Loucy (cell line): ENCODE measurements at regions not wholly inside any gene's neighbourhood (a gene's known extent, or its start where the extent isn't known, plus 50 kb on each side); places are given as distances from the start of the nearest gene placed in this dataset.

ENCODE experiments used
- H2AFZ ChIP-seq: fragments of 200-600 bp; sonication (generic); 2 replicates; pipeline ENCODE4 v1.6.0; 2016; ENCODE audit warnings: antibody characterized with exemption, mild to moderate bottlenecking, low read length, moderate library complexity
- H3F3A ChIP-seq: fragments of 200-600 bp; 2 replicates; pipeline ENCODE4 v1.6.0; 2016; ENCODE audit warnings: antibody characterized with exemption, low read depth, mild to moderate bottlenecking
- H3K27me3 ChIP-seq: fragments of 200-600 bp; sonication (generic); 2 replicates; pipeline ENCODE4 v1.6.1; 2014; ENCODE audit warnings: low read length, mild to moderate bottlenecking; ENCODE audit not compliant: insufficient read depth, poor library complexity, severe bottlenecking
- H3K36me3 ChIP-seq: fragments of 200-600 bp; sonication (generic); 2 replicates; pipeline ENCODE4 v1.6.1; 2016; ENCODE audit warnings: low read length; ENCODE audit not compliant: insufficient read depth
- H3K4me1 ChIP-seq: fragments of 200-600 bp; sonication (generic); 2 replicates; pipeline ENCODE4 v1.5.1; 2014; ENCODE audit warnings: low read length, mild to moderate bottlenecking; ENCODE audit not compliant: insufficient read depth, poor library complexity, severe bottlenecking
- H3K4me2 ChIP-seq: fragments of 200-600 bp; sonication (generic); 2 replicates; pipeline ENCODE4 v1.6.0; 2014; ENCODE audit warnings: antibody characterized with exemption, low read length, low read depth, mild to moderate bottlenecking; ENCODE audit not compliant: poor library complexity, severe bottlenecking
- H3K4me3 ChIP-seq: fragments of 200-600 bp; sonication (generic); 2 replicates; pipeline ENCODE4 v1.5.1; 2014; ENCODE audit warnings: low read length, mild to moderate bottlenecking, mixed read lengths; ENCODE audit not compliant: poor library complexity, severe bottlenecking
- H3K79me2 ChIP-seq: fragments of 200-600 bp; sonication (generic); 2 replicates; pipeline ENCODE4 v1.6.1; 2014; ENCODE audit warnings: low read length; ENCODE audit not compliant: insufficient read depth
- H3K9ac ChIP-seq: fragments of 200-600 bp; sonication (generic); 2 replicates; pipeline ENCODE4 v1.6.0; 2014; ENCODE audit warnings: mild to moderate bottlenecking, low read depth, low read length, moderate library complexity; ENCODE audit not compliant: poor library complexity, severe bottlenecking
- H3K9me2 ChIP-seq: fragments of 200-600 bp; sonication (generic); replicated peaks from 2 replicates; pipeline ENCODE4 v1.6.1; 2016; ENCODE audit warnings: low read depth, low read length, mixed read lengths
- H3K9me3 ChIP-seq: fragments of 200-600 bp; sonication (generic); 2 replicates; pipeline ENCODE4 v1.6.1; 2014; ENCODE audit warnings: mild to moderate bottlenecking, antibody characterized with exemption, low read length, low read depth; ENCODE audit not compliant: insufficient read depth
- H4K20me1 ChIP-seq: fragments of 200-600 bp; sonication (generic); 2 replicates; pipeline ENCODE4 v1.6.0; 2014; ENCODE audit warnings: antibody characterized with exemption, low read length, mild to moderate bottlenecking; ENCODE audit not compliant: insufficient read depth, poor library complexity, severe bottlenecking
- EZH2phosphoT487 ChIP-seq: fragments of 200-600 bp; IDR thresholded peaks from 2 replicates; pipeline ENCODE4 v1.6.1; 2018; ENCODE audit warnings: antibody characterized with exemption, mild to moderate bottlenecking, moderate library complexity, borderline replicate concordance
- TF ChIP-seq, protein P1 (sequence below): fragments of 200-600 bp; sonication (generic); conservative IDR thresholded peaks from 2 replicates; pipeline ENCODE4 v1.5.1; 2014; ENCODE audit warnings: mild to moderate bottlenecking, antibody characterized with exemption, low read length

DNA sequence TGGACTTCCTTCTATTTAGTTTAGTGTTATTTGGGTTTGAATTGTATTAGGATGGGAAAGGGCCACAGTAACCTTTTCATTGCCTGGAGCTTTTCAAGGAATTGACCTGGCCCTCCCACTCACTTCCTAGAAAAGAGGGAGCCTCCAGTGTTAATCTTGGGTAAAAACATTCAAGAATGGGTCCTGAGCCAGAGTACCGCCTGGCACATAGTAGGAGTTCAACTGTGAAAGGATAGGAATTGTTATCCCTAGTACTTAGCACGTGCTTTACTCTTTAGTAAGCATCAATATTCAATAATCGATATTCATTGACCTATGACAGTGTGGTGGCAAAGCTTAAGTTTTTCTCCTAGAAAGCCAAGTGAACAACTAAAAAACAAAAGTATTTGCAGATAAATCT, 179.9 kb downstream of the IRS1 start:
- Histone ChIP-seq H3K9ac (no peak overlapping the region), H3K4me3 (no peak overlapping the region), H2AFZ (no peak overlapping the region), H3K79me2 (no peaks in the 10 kb centered on the region), H3K4me2 (no peak overlapping the region), H3F3A (no peaks in the 10 kb centered on the region), H3K4me1 (no peaks in the 10 kb centered on the region), H3K36me3 (no peaks in the 10 kb centered on the region), H3K27me3 (no peaks in the 10 kb centered on the region), H3K9me3 (no peaks in the 10 kb centered on the region), H3K9me2 (no peaks in the 10 kb centered on the region), H4K20me1 (no peaks in the 10 kb centered on the region)
- TF ChIP-seq, protein P1, sequence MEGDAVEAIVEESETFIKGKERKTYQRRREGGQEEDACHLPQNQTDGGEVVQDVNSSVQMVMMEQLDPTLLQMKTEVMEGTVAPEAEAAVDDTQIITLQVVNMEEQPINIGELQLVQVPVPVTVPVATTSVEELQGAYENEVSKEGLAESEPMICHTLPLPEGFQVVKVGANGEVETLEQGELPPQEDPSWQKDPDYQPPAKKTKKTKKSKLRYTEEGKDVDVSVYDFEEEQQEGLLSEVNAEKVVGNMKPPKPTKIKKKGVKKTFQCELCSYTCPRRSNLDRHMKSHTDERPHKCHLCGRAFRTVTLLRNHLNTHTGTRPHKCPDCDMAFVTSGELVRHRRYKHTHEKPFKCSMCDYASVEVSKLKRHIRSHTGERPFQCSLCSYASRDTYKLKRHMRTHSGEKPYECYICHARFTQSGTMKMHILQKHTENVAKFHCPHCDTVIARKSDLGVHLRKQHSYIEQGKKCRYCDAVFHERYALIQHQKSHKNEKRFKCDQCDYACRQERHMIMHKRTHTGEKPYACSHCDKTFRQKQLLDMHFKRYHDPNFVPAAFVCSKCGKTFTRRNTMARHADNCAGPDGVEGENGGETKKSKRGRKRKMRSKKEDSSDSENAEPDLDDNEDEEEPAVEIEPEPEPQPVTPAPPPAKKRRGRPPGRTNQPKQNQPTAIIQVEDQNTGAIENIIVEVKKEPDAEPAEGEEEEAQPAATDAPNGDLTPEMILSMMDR, result no peak
- no peak for TF ChIP-seq EZH2phosphoT487

DNA sequence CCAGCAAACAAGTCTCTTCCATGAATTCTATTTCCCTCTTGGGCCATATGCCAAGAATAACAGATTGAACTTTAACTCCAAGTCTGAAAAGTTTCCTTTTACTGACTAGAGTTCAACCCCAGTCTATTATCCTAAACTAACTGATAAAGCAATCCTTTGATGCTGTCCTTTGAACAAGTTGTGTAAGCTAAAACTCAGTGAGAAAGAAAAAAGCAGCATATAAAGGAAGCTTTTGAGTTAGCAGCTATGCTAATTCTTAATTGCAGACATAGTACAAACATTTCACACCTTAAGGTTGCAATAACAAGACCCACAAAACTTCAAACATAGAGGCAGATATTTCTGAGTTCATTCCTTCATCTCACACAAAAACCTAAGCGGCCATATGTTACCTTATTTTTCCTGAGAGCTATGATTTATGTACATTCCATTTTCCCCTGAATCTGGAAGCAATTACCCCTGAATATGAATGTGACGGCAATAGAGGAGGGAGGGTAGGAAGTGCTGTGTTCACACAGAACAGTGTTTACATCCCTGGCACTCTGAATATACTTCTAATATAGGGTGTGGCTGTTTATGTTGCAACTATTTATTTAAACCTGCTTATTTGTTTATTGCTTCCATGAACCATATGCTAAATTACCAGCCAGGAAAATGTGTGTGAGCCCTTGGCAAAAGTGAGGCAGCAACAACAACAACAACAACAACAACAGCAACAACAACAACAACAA, 180.6 kb downstream of the IRS1 start:
- Histone ChIP-seq H4K20me1 (no peaks in the 10 kb centered on the region), H3K4me2 (no peak overlapping the region), H2AFZ (no peak overlapping the region), H3K36me3 (no peaks in the 10 kb centered on the region), H3K79me2 (no peaks in the 10 kb centered on the region), H3K4me1 (no peaks in the 10 kb centered on the region), H3F3A (no peaks in the 10 kb centered on the region), H3K9me3 (no peaks in the 10 kb centered on the region), H3K4me3 (no peak overlapping the region), H3K9ac (no peak overlapping the region), H3K9me2 (no peaks in the 10 kb centered on the region), H3K27me3 (no peaks in the 10 kb centered on the region)
- TF ChIP-seq, protein P1, result no peak
- TF ChIP-seq EZH2phosphoT487, result no peak

DNA sequence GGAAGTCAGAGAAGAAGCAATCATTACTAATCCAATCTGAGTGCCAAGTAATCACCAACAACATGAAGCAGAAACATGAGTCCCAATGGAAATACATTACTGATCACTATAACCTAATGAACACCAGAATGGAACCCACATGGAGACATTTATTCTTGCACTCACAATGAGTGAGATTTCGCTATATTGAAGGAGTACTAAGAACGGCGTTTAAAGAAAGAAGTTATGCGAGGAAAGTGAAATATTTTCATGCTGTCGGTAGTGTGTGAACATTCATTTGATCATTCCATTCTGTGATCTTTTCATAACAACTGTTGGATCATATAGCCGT, 181.1 kb downstream of the IRS1 start:
- no peaks in the 10 kb centered on the region for H3K4me1 ChIP-seq
- H3K27me3 ChIP-seq, result no peaks in the 10 kb centered on the region
- H3K4me3 ChIP-seq, result no peak overlapping the region
- no peaks in the 10 kb centered on the region for H3F3A ChIP-seq
- no peak overlapping the region for H3K9ac ChIP-seq
- TF ChIP-seq EZH2phosphoT487, result no peak
- TF ChIP-seq, protein P1, result no peak
- no peaks in the 10 kb centered on the region for H3K79me2 ChIP-seq
- no peaks in the 10 kb centered on the region for H3K9me2 ChIP-seq
- no peak overlapping the region for H2AFZ ChIP-seq
- H3K9me3 ChIP-seq, result no peaks in the 10 kb centered on the region
- no peak overlapping the region for H3K4me2 ChIP-seq
- no peaks in the 10 kb centered on the region for H3K36me3 ChIP-seq
- no peaks in the 10 kb centered on the region for H4K20me1 ChIP-seq
